ENCODE measurements at regions not wholly inside any gene's neighbourhood (a gene's known extent, or its start where the extent isn't known, plus 50 kb on each side); places are given as distances from the start of the nearest gene placed in this dataset.

GRCh38 chr7:81234896-81235295 is 316.0 kb upstream of the SEMA3C start:
- H3K4me3 ChIP-seq (ENCODE audit: low read depth, low read length) = no peak overlapping the region
- TF ChIP-seq ZNF707 (tag by site-specific recombination; IDR thresholded peaks at IDR 0.05) (no peak), ZBTB10 (tag by site-specific recombination; IDR thresholded peaks at IDR 0.05) (no peak), ZNF16 (tag by site-specific recombination; IDR thresholded peaks at IDR 0.05; ENCODE audit: low read depth) (no peak), ZNF580 (tag by site-specific recombination; IDR thresholded peaks at IDR 0.05) (no peak)
- H3K9me3 ChIP-seq (ENCODE audit: control insufficient read depth, insufficient read depth, low read depth, low read length) = no peaks in the 10 kb centered on the region
- H3K4me1 ChIP-seq (ENCODE audit: control insufficient read depth, insufficient read depth, low read length) = peaks cover 3% of the 10 kb centered on the region
- H3K27ac ChIP-seq (ENCODE audit: extremely low read depth, low read depth, low read length) = no peak overlapping the region
- POLR2A ChIA-PET = no interaction called here
- no peaks in the 10 kb centered on the region for H3K36me3 ChIP-seq (ENCODE audit: control insufficient read depth in 2 of 2, insufficient read depth in 1 of 2, low read length in 2 of 2)
- CTCF ChIA-PET = no interaction called here

GRCh38 chr7:81233208-81233940 is 314.5 kb upstream of the SEMA3C start:
- POLR2A ChIA-PET = no interaction called here
- CTCF ChIA-PET = no interaction called here
- Histone ChIP-seq H3K27ac (ENCODE audit: extremely low read depth, low read depth, low read length) (no peak overlapping the region), H3K4me1 (ENCODE audit: control insufficient read depth, insufficient read depth, low read length) (peaks cover 3% of the 10 kb centered on the region), H3K36me3 (ENCODE audit: control insufficient read depth in 2 of 2, insufficient read depth in 1 of 2, low read length in 2 of 2) (no peaks in the 10 kb centered on the region), H3K9me3 (ENCODE audit: control insufficient read depth, insufficient read depth, low read depth, low read length) (no peaks in the 10 kb centered on the region), H3K4me3 (ENCODE audit: low read depth, low read length) (no peak overlapping the region)
- TF ChIP-seq ZEB2 (tag by site-specific recombination; IDR thresholded peaks at IDR 0.05) = no peak
- no peak for TF ChIP-seq BCL11B (tag by site-specific recombination; IDR thresholded peaks at IDR 0.05; ENCODE audit: low read depth)
- no peak for TF ChIP-seq ZNF704 (tag by site-specific recombination; IDR thresholded peaks at IDR 0.05)
- no peak for TF ChIP-seq ZNF449 (tag by site-specific recombination; IDR thresholded peaks at IDR 0.05)
- no peak for TF ChIP-seq ZNF10 (tag by site-specific recombination; IDR thresholded peaks at IDR 0.05)
- no peak for TF ChIP-seq ZBTB11 (tag by site-specific recombination; conservative IDR thresholded peaks at IDR 0.05; ENCODE audit: low read depth)
- TF ChIP-seq ZBTB6 (tag by site-specific recombination; IDR thresholded peaks at IDR 0.05) = no peak
- TF ChIP-seq SCRT2 (tag by site-specific recombination; IDR thresholded peaks at IDR 0.05) = no peak
- TF ChIP-seq ZNF366 (tag by site-specific recombination; conservative IDR thresholded peaks at IDR 0.05) = no peak
- no peak for TF ChIP-seq ELK4 (IDR thresholded peaks at IDR 0.05; ENCODE audit: borderline replicate concordance, low read depth, low read length)
- TF ChIP-seq ZSCAN5A (tag by site-specific recombination; IDR thresholded peaks at IDR 0.05) = no peak
- no peak for TF ChIP-seq ZNF398 (tag by site-specific recombination; IDR thresholded peaks at IDR 0.05)
